NCI-H1436 (cell line): ENCODE measurements at regions not wholly inside any gene's neighbourhood (a gene's known extent, or its start where the extent isn't known, plus 50 kb on each side); places are given as distances from the start of the nearest gene placed in this dataset.

Experiments used
- DNase-seq: peaks from one replicate; lab custom pipeline; 2025; lab: John Stamatoyannopoulos, UW

- DNase-seq = no peak
Observed at GRCh38 chr12:77777274-77777673, 53.4 kb upstream of the NAV3 start.

DNA sequence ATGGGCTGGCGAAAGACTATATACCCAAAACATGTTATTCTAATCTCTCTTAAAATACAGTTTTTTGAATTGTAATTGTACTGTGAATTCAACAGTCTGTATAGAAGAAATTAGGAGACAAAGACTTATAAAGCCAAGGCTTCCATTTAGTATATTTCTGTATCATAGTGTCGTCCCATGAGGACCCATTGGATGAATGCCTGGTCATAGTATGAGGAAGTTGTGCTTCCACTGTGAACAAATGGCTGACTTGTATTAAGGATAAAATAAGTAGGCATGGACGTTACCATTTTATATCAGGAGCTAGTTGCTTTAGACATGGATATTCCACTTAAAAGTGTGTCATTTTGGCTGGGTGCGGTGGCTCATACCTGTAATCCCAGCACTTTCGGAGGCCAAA, 55.9 kb upstream of the NAV3 start:
- no peak for DNase-seq

GRCh38 chr12:77772676-77773298, 57.9 kb upstream of the NAV3 start:
- no peak for DNase-seq

- no peak for DNase-seq
Observed at GRCh38 chr12:77768558-77768957, 62.1 kb upstream of the NAV3 start.

DNA sequence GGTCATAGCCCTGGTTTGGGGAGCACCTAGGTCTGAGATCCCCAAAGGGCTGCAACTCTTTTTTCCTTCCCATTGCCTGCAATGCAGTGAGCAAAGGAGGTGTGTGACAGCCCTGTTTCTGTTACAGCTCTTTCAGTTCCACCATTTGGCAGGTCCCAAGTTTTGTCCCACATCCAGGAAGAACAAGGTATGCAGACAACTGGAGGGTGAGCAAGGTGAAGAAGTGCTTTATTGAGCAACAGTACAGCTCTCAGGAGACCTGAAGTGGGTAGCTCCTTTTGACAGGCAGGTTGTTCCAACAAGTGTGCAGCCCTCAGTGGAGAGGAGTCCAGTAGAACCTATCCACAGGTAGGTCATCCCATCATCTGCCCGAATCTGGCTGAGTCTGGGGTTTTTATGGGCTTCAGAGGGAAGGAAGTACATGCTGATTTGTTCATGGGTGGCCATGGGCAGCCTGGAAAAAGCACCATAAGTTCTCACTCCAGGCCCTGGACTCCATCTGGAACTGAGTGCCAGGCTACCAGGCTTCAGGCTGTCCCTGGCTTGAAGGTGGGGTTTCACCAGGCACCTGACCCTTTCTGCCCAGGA, 62.8 kb upstream of the NAV3 start:
- no peak for DNase-seq

GRCh38 chr12:77767335-77767734, 63.4 kb upstream of the NAV3 start:
- DNase-seq = no peak

DNA sequence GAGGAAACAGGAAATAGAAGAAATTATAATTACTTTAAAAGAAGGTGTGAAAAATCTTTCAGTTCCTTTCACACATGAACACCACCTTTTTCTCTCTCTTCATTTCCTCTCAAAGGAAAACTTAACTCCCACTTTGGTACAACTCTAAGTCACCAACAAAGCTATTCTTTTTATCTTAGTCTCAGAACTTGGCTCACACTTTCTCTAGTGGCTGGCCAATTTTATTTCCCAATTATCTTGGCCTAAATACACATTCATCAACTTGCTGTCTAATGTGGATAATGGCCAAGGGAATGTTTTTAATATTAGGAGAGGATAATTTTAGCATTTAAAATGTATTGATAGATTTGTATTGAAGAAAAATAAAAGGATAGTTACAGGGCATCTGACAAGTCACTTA, 64.5 kb upstream of the NAV3 start:
- no peak for DNase-seq

DNA sequence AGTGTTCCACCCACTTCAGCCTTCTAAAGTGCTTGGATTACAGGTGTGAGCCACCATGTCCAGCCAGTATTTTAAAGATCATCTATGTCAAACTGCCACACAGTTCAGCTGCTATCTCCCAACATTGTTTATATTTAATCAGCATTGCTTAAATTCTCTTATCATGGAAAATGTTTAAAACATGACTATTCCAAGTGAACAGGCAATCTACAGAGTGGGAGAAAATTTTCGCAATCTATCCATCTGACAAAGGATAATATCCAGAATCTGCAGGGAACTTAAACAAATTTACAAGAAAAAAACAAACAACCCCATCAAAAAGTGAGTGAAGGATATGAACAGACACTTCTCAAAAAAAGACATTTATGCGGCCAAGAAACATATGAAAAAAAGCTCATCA, 69.4 kb upstream of the NAV3 start:
- no peak for DNase-seq

DNA sequence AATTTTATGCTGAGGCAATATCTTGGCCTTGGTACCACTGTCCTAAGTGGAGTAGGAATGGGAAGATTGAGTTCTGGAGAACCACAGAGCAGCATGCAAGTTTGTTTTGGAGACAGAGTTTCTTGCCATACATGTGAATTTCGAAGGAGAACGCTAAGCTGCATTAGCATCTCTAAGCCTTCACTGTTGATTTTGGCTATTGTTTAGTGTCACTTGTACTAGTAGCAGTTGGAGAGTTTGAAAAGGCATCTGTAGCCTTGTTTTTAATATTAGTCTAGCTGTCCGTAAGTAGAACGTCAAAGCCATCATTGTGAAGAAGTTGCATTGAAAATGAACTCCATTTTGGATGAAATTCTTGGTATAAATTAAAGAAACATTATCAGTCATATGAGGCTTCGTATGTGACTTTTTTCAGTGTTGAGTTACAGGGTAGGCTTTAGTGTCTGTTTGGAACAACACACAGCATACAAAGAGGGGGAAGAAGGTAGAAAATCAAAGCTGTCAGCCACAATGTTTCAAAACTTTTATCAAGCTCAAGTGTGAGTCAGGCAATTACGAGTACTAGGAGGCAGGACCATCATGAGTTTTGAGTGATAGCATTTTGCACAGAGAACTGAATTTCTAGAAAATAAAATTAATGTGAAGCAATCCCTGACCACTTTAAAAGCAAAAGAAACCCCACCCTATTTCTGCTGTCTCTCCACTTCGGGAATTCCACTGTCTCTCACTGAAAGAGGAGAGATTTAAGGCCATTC, 70.2 kb upstream of the NAV3 start:
- DNase-seq = no peak

GRCh38 chr12:77754086-77754485, 76.6 kb upstream of the NAV3 start:
- no peak for DNase-seq

GRCh38 chr12:77751939-77752338, 78.8 kb upstream of the NAV3 start:
- DNase-seq = no peak

- peak; percentile 92 for DNase-seq
Observed at GRCh38 chr12:77746096-77746495, 84.6 kb upstream of the NAV3 start.

GRCh38 chr12:77745624-77746023, 85.1 kb upstream of the NAV3 start:
- no peak for DNase-seq

- peak; percentile 2 for DNase-seq
Observed at GRCh38 chr12:77742631-77743030, 88.1 kb upstream of the NAV3 start.

- DNase-seq = no peak
Observed at GRCh38 chr12:77741974-77742517, 88.6 kb upstream of the NAV3 start.

DNA sequence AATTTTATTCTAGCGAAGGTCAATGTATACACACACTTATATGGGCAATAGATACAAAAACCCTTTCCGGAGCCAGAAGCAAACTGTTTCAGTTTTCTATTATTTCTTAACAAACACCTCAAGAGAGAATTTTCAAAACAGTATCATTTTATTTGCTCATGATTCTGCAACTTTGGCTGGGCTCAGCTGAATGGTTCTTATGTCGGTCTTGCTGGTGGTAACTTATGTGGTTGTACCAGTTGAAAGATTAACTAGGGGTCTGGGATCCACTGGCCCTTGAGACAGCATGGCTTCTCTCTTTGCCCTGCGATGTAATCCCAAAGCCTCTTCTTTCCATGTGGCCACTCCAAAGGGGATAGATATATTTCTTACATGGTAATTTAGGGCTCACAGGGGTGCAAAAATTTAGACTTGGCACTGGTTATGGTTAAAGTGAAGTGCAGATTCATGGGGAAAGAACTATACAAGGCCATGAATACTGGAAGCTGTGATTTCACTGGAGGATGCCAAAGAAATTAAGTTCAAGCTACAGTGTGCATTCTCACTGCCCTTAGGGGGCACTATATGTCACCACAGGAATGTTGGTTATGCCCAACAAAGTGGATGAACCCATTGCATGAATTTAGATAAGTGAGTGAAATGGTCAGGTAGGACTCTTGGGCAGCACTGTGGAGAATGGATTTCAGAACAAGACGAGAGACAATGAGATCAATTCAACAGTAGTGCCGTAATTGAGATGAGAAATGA, 94.3 kb upstream of the NAV3 start:
- DNase-seq = no peak

GRCh38 chr12:77734214-77734883, 96.3 kb upstream of the NAV3 start:
- peak; percentile 2 for DNase-seq

DNA sequence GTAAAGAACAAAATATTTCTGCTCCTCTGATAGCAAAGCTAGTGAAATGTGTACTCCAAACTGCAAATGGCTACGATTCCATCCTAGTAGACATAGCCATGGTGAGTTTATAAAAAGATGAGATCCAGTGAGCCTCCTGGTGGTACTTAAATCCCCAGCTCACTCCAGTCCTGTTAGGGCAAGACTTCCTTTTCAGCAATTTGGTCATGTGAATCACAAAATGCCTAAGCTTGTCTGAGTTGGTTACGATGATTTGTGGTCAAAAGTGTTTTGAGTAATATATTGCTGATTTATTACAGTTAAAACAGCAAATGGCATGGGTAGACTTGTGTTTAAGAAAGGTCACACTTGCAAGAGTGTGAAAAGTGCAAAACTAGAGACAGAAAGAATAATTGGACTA, 102.7 kb upstream of the NAV3 start:
- no peak for DNase-seq

GRCh38 chr12:77727442-77728001, 103.2 kb upstream of the NAV3 start:
- no peak for DNase-seq

DNA sequence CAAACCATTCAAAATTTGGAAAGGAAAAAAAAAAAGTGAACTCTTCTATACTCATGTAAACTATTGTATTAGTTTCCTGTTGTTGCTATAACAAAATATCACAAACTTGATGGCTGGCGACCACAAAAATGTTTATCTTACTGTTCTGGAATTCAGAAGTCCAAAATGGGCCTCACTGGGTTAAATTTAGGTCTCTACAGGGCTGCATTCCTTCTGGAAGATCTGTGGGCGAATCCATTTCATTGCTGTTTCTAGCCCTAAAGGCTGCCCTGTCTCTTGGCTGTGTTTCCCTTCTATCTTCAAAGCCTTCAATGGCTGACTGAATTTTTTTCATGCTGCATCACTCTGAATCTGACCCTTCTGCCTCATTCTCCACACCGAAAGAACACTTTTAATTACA, 105.1 kb upstream of the NAV3 start:
- no peak for DNase-seq

GRCh38 chr12:77724367-77724957, 106.2 kb upstream of the NAV3 start:
- DNase-seq = peak; percentile 53
